ENCODE measurements at regions not wholly inside any gene's neighbourhood (a gene's known extent, or its start where the extent isn't known, plus 50 kb on each side); places are given as distances from the start of the nearest gene placed in this dataset.
"Not testable (repeated sequence)": the region's sequence is repeated elsewhere in the genome, so short reads cannot be mapped to it uniquely, and the experiment has no call there.

GRCh38 chr1:91207691-91208090 lies 185.9 kb upstream of the ZNF644 start:
- DNase-seq (ENCODE audit: low spot score): not testable (repeated sequence)

- DNase-seq (ENCODE audit: low spot score): not testable (repeated sequence)
These were observed 182.3 kb upstream of the ZNF644 start for GRCh38 chr1:91204150-91204549.

GRCh38 chr1:91201694-91202093 lies 179.9 kb upstream of the ZNF644 start:
- no peak for DNase-seq (ENCODE audit: low spot score)

GRCh38 chr1:91201176-91201575 lies 179.3 kb upstream of the ZNF644 start:
- no peak for DNase-seq (ENCODE audit: low spot score)

- DNase-seq (ENCODE audit: low spot score): no peak
These were observed 178.8 kb upstream of the ZNF644 start for GRCh38 chr1:91200675-91201074.

- no peak for DNase-seq (ENCODE audit: low spot score)
These were observed 178.2 kb upstream of the ZNF644 start for GRCh38 chr1:91199988-91200387.

- no peak for DNase-seq (ENCODE audit: low spot score)
These were observed 169.2 kb upstream of the ZNF644 start for GRCh38 chr1:91190996-91191395.

- DNase-seq (ENCODE audit: low spot score): no peak
These were observed 167.3 kb upstream of the ZNF644 start for GRCh38 chr1:91189096-91189495.

- not testable (repeated sequence) for DNase-seq (ENCODE audit: low spot score)
These were observed 161.0 kb upstream of the ZNF644 start for GRCh38 chr1:91182807-91183206.

- no peak for DNase-seq (ENCODE audit: low spot score)
These were observed 154.4 kb upstream of the ZNF644 start for GRCh38 chr1:91176250-91176649.

- no peak for DNase-seq (ENCODE audit: low spot score)
These were observed 152.9 kb upstream of the ZNF644 start for GRCh38 chr1:91174734-91175133.

- DNase-seq (ENCODE audit: low spot score): peak; percentile 9
These were observed 151.6 kb upstream of the ZNF644 start for GRCh38 chr1:91173346-91173890.

GRCh38 chr1:91172541-91172940 lies 150.7 kb upstream of the ZNF644 start:
- no peak for DNase-seq (ENCODE audit: low spot score)

- no peak for DNase-seq (ENCODE audit: low spot score)
These were observed 150.1 kb upstream of the ZNF644 start for GRCh38 chr1:91171898-91172297.

GRCh38 chr1:91170571-91170970 lies 148.7 kb upstream of the ZNF644 start:
- no peak for DNase-seq (ENCODE audit: low spot score)

GRCh38 chr1:91166106-91166712 lies 144.4 kb upstream of the ZNF644 start:
- peak; percentile 76 for DNase-seq (ENCODE audit: low spot score)

- DNase-seq (ENCODE audit: low spot score): peak; percentile 86
These were observed 143.3 kb upstream of the ZNF644 start for GRCh38 chr1:91165033-91165654.

GRCh38 chr1:91162613-91163012 lies 140.8 kb upstream of the ZNF644 start:
- DNase-seq (ENCODE audit: low spot score): no peak

GRCh38 chr1:91161749-91162148 lies 139.9 kb upstream of the ZNF644 start:
- DNase-seq (ENCODE audit: low spot score): no peak

GRCh38 chr1:91161166-91161565 lies 139.3 kb upstream of the ZNF644 start:
- no peak for DNase-seq (ENCODE audit: low spot score)

- DNase-seq (ENCODE audit: low spot score): no peak
These were observed 138.7 kb upstream of the ZNF644 start for GRCh38 chr1:91160363-91161075.

GRCh38 chr1:91153341-91153740 lies 131.5 kb upstream of the ZNF644 start:
- no peak for DNase-seq (ENCODE audit: low spot score)

GRCh38 chr1:91152331-91152730 lies 130.5 kb upstream of the ZNF644 start:
- no peak for DNase-seq (ENCODE audit: low spot score)
